ENCODE measurements at regions not wholly inside any gene's neighbourhood (a gene's known extent, or its start where the extent isn't known, plus 50 kb on each side); places are given as distances from the start of the nearest gene placed in this dataset.

DNA sequence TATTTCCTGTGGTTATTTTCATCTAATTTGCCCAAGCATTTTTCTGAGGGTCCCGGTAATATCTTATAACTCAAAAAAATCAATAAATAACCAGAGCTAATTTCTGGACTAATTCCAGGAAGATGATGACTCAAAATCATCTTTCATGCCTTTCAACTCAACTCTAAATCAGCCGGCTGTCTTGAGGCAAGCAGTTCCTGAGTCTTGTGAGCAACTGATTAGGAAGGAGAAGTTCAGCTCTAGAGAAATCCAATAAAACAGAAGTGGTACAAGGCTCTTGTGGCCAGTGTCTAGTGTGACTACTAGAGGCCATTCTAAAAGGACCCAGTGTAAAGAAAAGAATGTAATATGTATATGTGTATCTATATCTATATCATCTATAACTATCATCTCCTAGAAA lies 890.4 kb downstream of the TRIB2 start:
- DNase-seq (ENCODE audit: low spot score), result no peak
- TF ChIP-seq, protein P1, sequence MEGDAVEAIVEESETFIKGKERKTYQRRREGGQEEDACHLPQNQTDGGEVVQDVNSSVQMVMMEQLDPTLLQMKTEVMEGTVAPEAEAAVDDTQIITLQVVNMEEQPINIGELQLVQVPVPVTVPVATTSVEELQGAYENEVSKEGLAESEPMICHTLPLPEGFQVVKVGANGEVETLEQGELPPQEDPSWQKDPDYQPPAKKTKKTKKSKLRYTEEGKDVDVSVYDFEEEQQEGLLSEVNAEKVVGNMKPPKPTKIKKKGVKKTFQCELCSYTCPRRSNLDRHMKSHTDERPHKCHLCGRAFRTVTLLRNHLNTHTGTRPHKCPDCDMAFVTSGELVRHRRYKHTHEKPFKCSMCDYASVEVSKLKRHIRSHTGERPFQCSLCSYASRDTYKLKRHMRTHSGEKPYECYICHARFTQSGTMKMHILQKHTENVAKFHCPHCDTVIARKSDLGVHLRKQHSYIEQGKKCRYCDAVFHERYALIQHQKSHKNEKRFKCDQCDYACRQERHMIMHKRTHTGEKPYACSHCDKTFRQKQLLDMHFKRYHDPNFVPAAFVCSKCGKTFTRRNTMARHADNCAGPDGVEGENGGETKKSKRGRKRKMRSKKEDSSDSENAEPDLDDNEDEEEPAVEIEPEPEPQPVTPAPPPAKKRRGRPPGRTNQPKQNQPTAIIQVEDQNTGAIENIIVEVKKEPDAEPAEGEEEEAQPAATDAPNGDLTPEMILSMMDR (IDR thresholded peaks at IDR 0.05; ENCODE audit: borderline replicate concordance, control extremely low read depth, extremely low read depth, insufficient read depth, missing control alignments), result no peak
- in situ Hi-C loops (cut with MboI; ENCODE audit: low sequenced_read_pairs, unreplicated experiment), result no loop called here

DNA sequence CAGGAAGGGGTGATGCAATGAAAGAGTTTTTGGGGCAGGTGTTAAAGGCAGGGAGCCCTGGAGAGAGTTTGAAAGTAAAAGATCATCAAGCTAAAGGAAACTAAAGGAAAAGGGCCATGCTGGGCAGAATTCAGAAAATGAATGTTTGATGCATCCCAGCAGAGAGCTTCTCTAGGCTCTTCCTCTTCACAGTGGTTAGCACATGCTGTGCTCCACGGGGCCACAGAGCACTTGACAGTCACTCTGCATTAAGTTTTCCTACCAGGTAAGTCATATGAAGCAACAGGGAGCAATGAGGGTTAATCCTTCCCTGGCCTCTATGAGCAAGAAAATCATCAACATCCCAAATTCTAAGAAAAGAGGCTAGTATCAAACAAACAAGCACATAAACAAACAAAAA lies 895.2 kb downstream of the TRIB2 start:
- TF ChIP-seq, protein P1 (IDR thresholded peaks at IDR 0.05; ENCODE audit: borderline replicate concordance, control extremely low read depth, extremely low read depth, insufficient read depth, missing control alignments), result no peak
- in situ Hi-C loops (cut with MboI; ENCODE audit: low sequenced_read_pairs, unreplicated experiment), result no loop called here
- no peak for DNase-seq (ENCODE audit: low spot score)

DNA sequence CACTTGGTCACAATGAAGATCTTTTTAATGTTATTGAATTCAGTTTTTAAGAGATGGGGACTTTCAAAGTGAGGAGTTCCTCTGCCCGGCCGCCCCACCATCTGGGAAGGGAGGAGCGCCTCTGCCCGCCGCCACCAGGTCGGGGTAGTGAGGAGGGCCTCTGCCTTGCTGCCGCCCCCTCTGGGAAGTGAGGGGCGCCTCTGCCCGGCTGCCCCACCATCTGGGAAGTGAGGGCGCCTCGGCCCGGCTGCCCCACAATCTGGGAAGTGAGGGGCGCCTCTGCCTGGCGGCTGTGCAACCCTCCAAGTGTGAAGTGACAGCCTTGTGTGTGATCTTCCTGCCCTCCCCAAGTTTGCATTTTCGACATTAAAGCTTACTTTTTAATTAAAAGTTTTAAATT lies 899.3 kb downstream of the TRIB2 start:
- in situ Hi-C loops (cut with MboI; ENCODE audit: low sequenced_read_pairs, unreplicated experiment), result no loop called here
- DNase-seq (ENCODE audit: low spot score), result no peak
- TF ChIP-seq, protein P1 (IDR thresholded peaks at IDR 0.05; ENCODE audit: borderline replicate concordance, control extremely low read depth, extremely low read depth, insufficient read depth, missing control alignments), result no peak

DNA sequence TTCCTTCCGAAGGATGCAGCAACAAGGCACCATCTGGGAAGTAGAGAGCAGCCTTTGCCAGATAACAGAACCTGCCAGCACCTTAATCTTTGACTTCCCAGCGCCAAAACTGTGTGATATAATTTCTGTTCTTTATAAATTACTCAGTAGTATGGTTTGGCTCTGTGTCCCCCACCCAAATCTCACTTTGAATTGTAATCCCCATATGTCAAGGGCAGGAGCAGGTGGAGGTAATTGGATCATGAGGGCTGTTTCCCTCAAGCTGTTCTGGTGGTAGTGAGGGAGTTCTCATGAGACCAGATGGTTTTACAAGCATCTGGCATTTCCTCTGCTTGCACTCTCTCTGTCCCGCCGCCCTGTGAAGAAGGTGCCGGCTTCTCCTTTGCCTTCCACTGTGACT lies 899.9 kb downstream of the TRIB2 start:
- in situ Hi-C loops (cut with MboI; ENCODE audit: low sequenced_read_pairs, unreplicated experiment), result no loop called here

DNA sequence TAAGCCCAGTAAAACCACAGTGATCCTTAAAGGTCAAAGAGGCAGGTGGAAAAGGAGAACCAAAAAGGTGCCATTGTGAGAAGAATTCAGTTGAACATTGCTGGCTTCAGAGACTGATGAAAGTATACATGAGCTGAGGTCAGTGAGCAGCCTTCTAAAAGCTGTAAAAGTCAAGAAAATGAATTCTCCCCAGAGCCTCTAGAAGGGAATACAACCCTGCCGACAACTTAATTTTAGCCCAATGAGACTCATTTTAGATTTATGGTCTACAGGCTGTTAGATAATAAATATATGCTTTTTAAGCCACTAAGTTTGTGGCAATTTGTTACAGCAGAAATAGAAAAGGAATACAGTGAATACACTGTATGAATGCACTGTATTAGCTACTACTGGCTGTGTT lies 911.4 kb downstream of the TRIB2 start:
- TF ChIP-seq, protein P1 (IDR thresholded peaks at IDR 0.05; ENCODE audit: borderline replicate concordance, control extremely low read depth, extremely low read depth, insufficient read depth, missing control alignments), result no peak
- no peak for DNase-seq (ENCODE audit: low spot score)
- in situ Hi-C loops (cut with MboI; ENCODE audit: low sequenced_read_pairs, unreplicated experiment), result no loop called here

More for the DNA sequence above, 899.9 kb downstream of the TRIB2 start:
- DNase-seq (ENCODE audit: low spot score), result no peak
- TF ChIP-seq, protein P1 (IDR thresholded peaks at IDR 0.05; ENCODE audit: borderline replicate concordance, control extremely low read depth, extremely low read depth, insufficient read depth, missing control alignments), result no peak

DNA sequence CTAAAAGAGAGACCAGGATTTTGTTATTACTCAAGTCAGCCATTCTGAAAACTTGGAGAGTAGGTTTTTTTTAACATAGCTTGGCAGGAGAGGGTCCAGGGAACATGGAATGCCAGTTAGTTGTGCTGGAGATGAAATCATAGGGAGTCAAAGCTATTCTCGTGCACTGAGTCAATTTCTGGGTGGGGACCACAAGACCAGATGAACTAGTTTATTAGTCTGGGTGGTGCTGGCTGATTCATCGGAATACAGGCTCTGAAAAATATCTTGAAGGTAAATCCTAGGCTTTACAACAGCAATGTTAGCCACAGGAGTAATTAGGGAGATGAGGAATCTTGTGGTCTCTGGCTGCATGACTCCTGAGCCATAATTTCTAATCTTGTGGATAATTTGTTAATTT lies 921.4 kb downstream of the TRIB2 start:
- in situ Hi-C loops (cut with MboI; ENCODE audit: low sequenced_read_pairs, unreplicated experiment), result no loop called here
- TF ChIP-seq, protein P1 (IDR thresholded peaks at IDR 0.05; ENCODE audit: borderline replicate concordance, control extremely low read depth, extremely low read depth, insufficient read depth, missing control alignments), result no peak
- no peak for DNase-seq (ENCODE audit: low spot score)

DNA sequence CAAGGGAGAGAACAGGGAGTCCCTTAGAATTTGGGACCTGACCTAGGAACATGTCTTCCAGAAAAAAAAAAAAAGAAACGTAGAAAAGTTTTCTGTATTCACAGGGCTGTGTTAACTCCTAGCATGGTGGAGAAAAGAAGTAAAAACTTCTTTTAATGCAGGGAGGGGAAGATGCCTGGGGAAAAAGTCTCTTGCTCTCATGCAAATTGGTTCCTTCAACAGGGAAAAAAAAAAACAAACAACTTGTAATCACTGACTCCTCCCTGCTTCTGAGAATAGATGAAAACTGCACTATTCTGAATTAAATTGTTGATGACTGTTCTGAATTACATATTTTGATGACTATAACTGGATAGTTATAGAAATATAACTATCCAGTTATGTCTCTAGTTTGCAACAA lies 933.2 kb downstream of the TRIB2 start:
- DNase-seq (ENCODE audit: low spot score), result no peak
- TF ChIP-seq, protein P1 (IDR thresholded peaks at IDR 0.05; ENCODE audit: borderline replicate concordance, control extremely low read depth, extremely low read depth, insufficient read depth, missing control alignments), result no peak
- in situ Hi-C loops (cut with MboI; ENCODE audit: low sequenced_read_pairs, unreplicated experiment), result no loop called here
